ENCODE measurements at regions not wholly inside any gene's neighbourhood (a gene's known extent, or its start where the extent isn't known, plus 50 kb on each side); places are given as distances from the start of the nearest gene placed in this dataset.

- H3K36me3 Mint-ChIP-seq (ENCODE audit: low read depth), result no peaks in the 10 kb centered on the region
- no peak overlapping the region for H3K27ac Mint-ChIP-seq
- no peaks in the 10 kb centered on the region for H3K9me3 ChIP-seq (ENCODE audit: control insufficient read depth, low read length, poor library complexity, severe bottlenecking)
- DNase-seq (no peak), ATAC-seq (no peak)
- no peaks in the 10 kb centered on the region for H3K27me3 Mint-ChIP-seq
- H3K4me1 Mint-ChIP-seq, result no peaks in the 10 kb centered on the region
- H3K4me3 Mint-ChIP-seq, result no peak overlapping the region
Measured at GRCh38 chr6:145502416-145502815, 232.9 kb downstream of the EPM2A start.

- H3K9me3 ChIP-seq (ENCODE audit: control insufficient read depth, low read length, poor library complexity, severe bottlenecking), result no peaks in the 10 kb centered on the region
- Mint-ChIP-seq H3K4me3 (no peak overlapping the region), H3K27ac (no peak overlapping the region), H3K27me3 (no peaks in the 10 kb centered on the region), H3K36me3 (ENCODE audit: low read depth) (no peaks in the 10 kb centered on the region), H3K4me1 (no peaks in the 10 kb centered on the region)
- DNase-seq (no peak), ATAC-seq (no peak)
Measured at GRCh38 chr6:145506136-145506535, 229.2 kb downstream of the EPM2A start.

- Mint-ChIP-seq H3K4me3 (no peak overlapping the region), H3K27me3 (no peaks in the 10 kb centered on the region), H3K27ac (no peak overlapping the region), H3K36me3 (ENCODE audit: low read depth) (no peaks in the 10 kb centered on the region), H3K4me1 (no peaks in the 10 kb centered on the region)
- ATAC-seq, result no peak
- DNase-seq, result no peak
- no peaks in the 10 kb centered on the region for H3K9me3 ChIP-seq (ENCODE audit: control insufficient read depth, low read length, poor library complexity, severe bottlenecking)
Measured at GRCh38 chr6:145506565-145506964, 228.8 kb downstream of the EPM2A start.

GRCh38 chr6:145507239-145507638 is 228.1 kb downstream of the EPM2A start:
- H3K9me3 ChIP-seq (ENCODE audit: control insufficient read depth, low read length, poor library complexity, severe bottlenecking), result no peaks in the 10 kb centered on the region
- DNase-seq (no peak), ATAC-seq (no peak)
- H3K27ac Mint-ChIP-seq, result no peak overlapping the region
- H3K36me3 Mint-ChIP-seq (ENCODE audit: low read depth), result no peaks in the 10 kb centered on the region
- no peak overlapping the region for H3K4me3 Mint-ChIP-seq
- H3K27me3 Mint-ChIP-seq, result no peaks in the 10 kb centered on the region
- no peaks in the 10 kb centered on the region for H3K4me1 Mint-ChIP-seq

- no peak for DNase-seq
- no peaks in the 10 kb centered on the region for H3K36me3 Mint-ChIP-seq (ENCODE audit: low read depth)
- no peaks in the 10 kb centered on the region for H3K27me3 Mint-ChIP-seq
- H3K27ac Mint-ChIP-seq, result no peak overlapping the region
- no peak overlapping the region for H3K4me3 Mint-ChIP-seq
- ATAC-seq, result no peak
- H3K9me3 ChIP-seq (ENCODE audit: control insufficient read depth, low read length, poor library complexity, severe bottlenecking), result no peaks in the 10 kb centered on the region
- H3K4me1 Mint-ChIP-seq, result no peaks in the 10 kb centered on the region
Measured at GRCh38 chr6:145508107-145508506, 227.2 kb downstream of the EPM2A start.

GRCh38 chr6:145517492-145517891 is 217.8 kb downstream of the EPM2A start:
- Mint-ChIP-seq H3K36me3 (ENCODE audit: low read depth) (no peaks in the 10 kb centered on the region), H3K4me3 (no peak overlapping the region)

GRCh38 chr6:145525038-145525437 is 210.3 kb downstream of the EPM2A start:
- H3K27me3 Mint-ChIP-seq, result no peaks in the 10 kb centered on the region
- no peaks in the 10 kb centered on the region for H3K4me1 Mint-ChIP-seq
- no peak overlapping the region for H3K27ac Mint-ChIP-seq

More at GRCh38 chr6:145517492-145517891, 217.8 kb downstream of the EPM2A start:
- H3K9me3 ChIP-seq (ENCODE audit: control insufficient read depth, low read length, poor library complexity, severe bottlenecking), result no peaks in the 10 kb centered on the region
- Mint-ChIP-seq H3K27ac (no peak overlapping the region), H3K4me1 (no peaks in the 10 kb centered on the region), H3K27me3 (no peaks in the 10 kb centered on the region)
- DNase-seq (no peak), ATAC-seq (no peak)

GRCh38 chr6:145529582-145529981 is 205.7 kb downstream of the EPM2A start:
- no peak overlapping the region for H3K27ac Mint-ChIP-seq
- no peaks in the 10 kb centered on the region for H3K27me3 Mint-ChIP-seq
- H3K36me3 Mint-ChIP-seq (ENCODE audit: low read depth), result no peaks in the 10 kb centered on the region
- H3K4me1 Mint-ChIP-seq, result no peaks in the 10 kb centered on the region
- no peak for DNase-seq
- H3K4me3 Mint-ChIP-seq, result no peak overlapping the region
- ATAC-seq, result no peak
- no peaks in the 10 kb centered on the region for H3K9me3 ChIP-seq (ENCODE audit: control insufficient read depth, low read length, poor library complexity, severe bottlenecking)

More at GRCh38 chr6:145525038-145525437, 210.3 kb downstream of the EPM2A start:
- DNase-seq, result no peak
- Mint-ChIP-seq H3K4me3 (no peak overlapping the region), H3K36me3 (ENCODE audit: low read depth) (no peaks in the 10 kb centered on the region)
- no peaks in the 10 kb centered on the region for H3K9me3 ChIP-seq (ENCODE audit: control insufficient read depth, low read length, poor library complexity, severe bottlenecking)
- no peak for ATAC-seq

GRCh38 chr6:145530454-145530853 is 204.9 kb downstream of the EPM2A start:
- no peaks in the 10 kb centered on the region for H3K4me1 Mint-ChIP-seq
- H3K27me3 Mint-ChIP-seq, result no peaks in the 10 kb centered on the region
- no peak overlapping the region for H3K4me3 Mint-ChIP-seq
- no peaks in the 10 kb centered on the region for H3K9me3 ChIP-seq (ENCODE audit: control insufficient read depth, low read length, poor library complexity, severe bottlenecking)
- DNase-seq (no peak), ATAC-seq (no peak)
- H3K36me3 Mint-ChIP-seq (ENCODE audit: low read depth), result no peaks in the 10 kb centered on the region
- no peak overlapping the region for H3K27ac Mint-ChIP-seq

GRCh38 chr6:145531032-145531431 is 204.3 kb downstream of the EPM2A start:
- ATAC-seq, result no peak
- no peak overlapping the region for H3K27ac Mint-ChIP-seq

GRCh38 chr6:145531822-145532221 is 203.5 kb downstream of the EPM2A start:
- no peaks in the 10 kb centered on the region for H3K4me1 Mint-ChIP-seq
- no peak for ATAC-seq
- H3K27me3 Mint-ChIP-seq, result no peaks in the 10 kb centered on the region
- H3K9me3 ChIP-seq (ENCODE audit: control insufficient read depth, low read length, poor library complexity, severe bottlenecking), result no peaks in the 10 kb centered on the region
- H3K36me3 Mint-ChIP-seq (ENCODE audit: low read depth), result no peaks in the 10 kb centered on the region
- no peak overlapping the region for H3K4me3 Mint-ChIP-seq
- DNase-seq, result no peak
- no peak overlapping the region for H3K27ac Mint-ChIP-seq

More at GRCh38 chr6:145531032-145531431, 204.3 kb downstream of the EPM2A start:
- Mint-ChIP-seq H3K27me3 (no peaks in the 10 kb centered on the region), H3K4me3 (no peak overlapping the region), H3K4me1 (no peaks in the 10 kb centered on the region), H3K36me3 (ENCODE audit: low read depth) (no peaks in the 10 kb centered on the region)
- H3K9me3 ChIP-seq (ENCODE audit: control insufficient read depth, low read length, poor library complexity, severe bottlenecking), result no peaks in the 10 kb centered on the region
- no peak for DNase-seq

- no peak for ATAC-seq
- no peaks in the 10 kb centered on the region for H3K4me1 Mint-ChIP-seq
- no peaks in the 10 kb centered on the region for H3K27me3 Mint-ChIP-seq
- no peaks in the 10 kb centered on the region for H3K9me3 ChIP-seq (ENCODE audit: control insufficient read depth, low read length, poor library complexity, severe bottlenecking)
- no peak overlapping the region for H3K27ac Mint-ChIP-seq
- DNase-seq, result no peak
- no peak overlapping the region for H3K4me3 Mint-ChIP-seq
- no peaks in the 10 kb centered on the region for H3K36me3 Mint-ChIP-seq (ENCODE audit: low read depth)
Measured at GRCh38 chr6:145532361-145532760, 203.0 kb downstream of the EPM2A start.

GRCh38 chr6:145534989-145535388 is 200.3 kb downstream of the EPM2A start:
- H3K9me3 ChIP-seq (ENCODE audit: control insufficient read depth, low read length, poor library complexity, severe bottlenecking), result no peaks in the 10 kb centered on the region
- ATAC-seq, result no peak
- Mint-ChIP-seq H3K27ac (no peak overlapping the region), H3K27me3 (no peaks in the 10 kb centered on the region), H3K36me3 (ENCODE audit: low read depth) (no peaks in the 10 kb centered on the region), H3K4me1 (no peaks in the 10 kb centered on the region), H3K4me3 (no peak overlapping the region)
- DNase-seq, result no peak

- Mint-ChIP-seq H3K36me3 (ENCODE audit: low read depth) (no peaks in the 10 kb centered on the region), H3K27ac (no peak overlapping the region), H3K4me3 (no peak overlapping the region), H3K27me3 (no peaks in the 10 kb centered on the region), H3K4me1 (no peaks in the 10 kb centered on the region)
- DNase-seq (no peak), ATAC-seq (no peak)
- H3K9me3 ChIP-seq (ENCODE audit: control insufficient read depth, low read length, poor library complexity, severe bottlenecking), result no peaks in the 10 kb centered on the region
Measured at GRCh38 chr6:145538989-145539388, 196.3 kb downstream of the EPM2A start.

GRCh38 chr6:145539831-145540230 is 195.5 kb downstream of the EPM2A start:
- no peaks in the 10 kb centered on the region for H3K36me3 Mint-ChIP-seq (ENCODE audit: low read depth)
- H3K4me3 Mint-ChIP-seq, result no peak overlapping the region
- no peaks in the 10 kb centered on the region for H3K4me1 Mint-ChIP-seq
- ATAC-seq (no peak), DNase-seq (no peak)
- no peak overlapping the region for H3K27ac Mint-ChIP-seq
- H3K9me3 ChIP-seq (ENCODE audit: control insufficient read depth, low read length, poor library complexity, severe bottlenecking), result no peaks in the 10 kb centered on the region
- no peaks in the 10 kb centered on the region for H3K27me3 Mint-ChIP-seq

All from T-helper 17 cell (primary cell).